Duodenal mucosa (tissue), 2 donors: ENCODE measurements at regions not wholly inside any gene's neighbourhood (a gene's known extent, or its start where the extent isn't known, plus 50 kb on each side); places are given as distances from the start of the nearest gene placed in this dataset.
"Not testable (repeated sequence)": the region's sequence is repeated elsewhere in the genome, so short reads cannot be mapped to it uniquely, and the experiment has no call there.

ENCODE experiments used
- H3K27ac ChIP-seq: one replicate; pipeline ENCODE4 v1.7.0; 2013; ENCODE audit warnings: low read depth, low read length
- H3K27me3 ChIP-seq, 2 donors: one replicate each; pipeline ENCODE4 v1.7.0; 2013; ENCODE audit warnings: low read length in 2 of 2, control low read depth in 1 of 2; ENCODE audit not compliant: insufficient read depth in 2 of 2, control insufficient read depth in 1 of 2
- H3K36me3 ChIP-seq, 2 donors: one replicate each; pipeline ENCODE4 v1.7.0; 2013; ENCODE audit warnings: low read length in 2 of 2, control low read depth in 1 of 2; ENCODE audit not compliant: insufficient read depth in 2 of 2, control insufficient read depth in 1 of 2
- H3K4me1 ChIP-seq, 2 donors: one replicate each; pipeline ENCODE4 v1.7.0; 2013; ENCODE audit warnings: low read length in 2 of 2, control low read depth in 1 of 2; ENCODE audit not compliant: insufficient read depth in 2 of 2, control insufficient read depth in 1 of 2
- H3K4me3 ChIP-seq, 2 donors: one replicate each; pipeline ENCODE4 v1.7.0; 2013; ENCODE audit warnings: low read length in 2 of 2, low read depth in 1 of 2
- H3K9ac ChIP-seq, 2 donors: one replicate each; pipeline ENCODE4 v1.7.0; 2013; ENCODE audit warnings: low read length in 2 of 2, low read depth in 1 of 2
- H3K9me3 ChIP-seq, 2 donors: one replicate each; pipeline ENCODE4 v1.7.0; 2013; ENCODE audit warnings: low read length in 2 of 2, control low read depth in 1 of 2; ENCODE audit not compliant: control insufficient read depth in 1 of 2

GRCh38 chr2:67320861-67321587, 76.1 kb upstream of the ETAA1 start:
- no peaks in the 10 kb centered on the region for H3K9me3 ChIP-seq
- no peak overlapping the region for H3K27ac ChIP-seq
- H3K4me3 ChIP-seq, result no peak overlapping the region
- no peaks in the 10 kb centered on the region for H3K4me1 ChIP-seq
- H3K9ac ChIP-seq, result no peak overlapping the region
- no peaks in the 10 kb centered on the region for H3K36me3 ChIP-seq
- no peaks in the 10 kb centered on the region for H3K27me3 ChIP-seq

- no peaks in the 10 kb centered on the region for H3K4me1 ChIP-seq
- no peaks in the 10 kb centered on the region for H3K36me3 ChIP-seq
- no peak overlapping the region for H3K9ac ChIP-seq
- no peak overlapping the region for H3K27ac ChIP-seq
- H3K27me3 ChIP-seq, result no peaks in the 10 kb centered on the region
- H3K9me3 ChIP-seq, result no peaks in the 10 kb centered on the region
- no peak overlapping the region for H3K4me3 ChIP-seq
Measured at GRCh38 chr2:67321588-67321903, 75.6 kb upstream of the ETAA1 start.

- Histone ChIP-seq H3K27ac (no peak overlapping the region), H3K9ac (no peak overlapping the region), H3K4me3 (no peak overlapping the region)
Measured at GRCh38 chr2:67322353-67323001, 74.7 kb upstream of the ETAA1 start.

GRCh38 chr2:67323209-67323991, 73.7 kb upstream of the ETAA1 start:
- Histone ChIP-seq H3K4me1 (no peaks in the 10 kb centered on the region), H3K36me3 (no peaks in the 10 kb centered on the region), H3K9ac (no peak overlapping the region), H3K9me3 (no peaks in the 10 kb centered on the region), H3K27me3 (no peaks in the 10 kb centered on the region), H3K27ac (no peak overlapping the region), H3K4me3 (no peak overlapping the region)

More at GRCh38 chr2:67322353-67323001, 74.7 kb upstream of the ETAA1 start:
- Histone ChIP-seq H3K4me1 (no peaks in the 10 kb centered on the region), H3K27me3 (no peaks in the 10 kb centered on the region), H3K9me3 (no peaks in the 10 kb centered on the region), H3K36me3 (no peaks in the 10 kb centered on the region)

GRCh38 chr2:67329513-67329912, 67.6 kb upstream of the ETAA1 start:
- H3K4me3 ChIP-seq, result no peak overlapping the region
- H3K9ac ChIP-seq, result no peak overlapping the region
- no peaks in the 10 kb centered on the region for H3K4me1 ChIP-seq
- H3K36me3 ChIP-seq, result no peaks in the 10 kb centered on the region
- H3K27me3 ChIP-seq, result no peaks in the 10 kb centered on the region
- H3K9me3 ChIP-seq, result no peaks in the 10 kb centered on the region
- no peak overlapping the region for H3K27ac ChIP-seq

- no peaks in the 10 kb centered on the region for H3K4me1 ChIP-seq
- H3K27me3 ChIP-seq, result no peaks in the 10 kb centered on the region
- no peak overlapping the region for H3K4me3 ChIP-seq
- no peak overlapping the region for H3K9ac ChIP-seq
- H3K36me3 ChIP-seq, result no peaks in the 10 kb centered on the region
- no peaks in the 10 kb centered on the region for H3K9me3 ChIP-seq
- no peak overlapping the region for H3K27ac ChIP-seq
Measured at GRCh38 chr2:67329951-67330350, 67.2 kb upstream of the ETAA1 start.

- not testable (repeated sequence) for H3K9me3 ChIP-seq, H3K27me3 ChIP-seq, H3K4me1 ChIP-seq, H3K9ac ChIP-seq, H3K27ac ChIP-seq, H3K36me3 ChIP-seq, H3K4me3 ChIP-seq
Measured at GRCh38 chr2:67331419-67332086, 65.6 kb upstream of the ETAA1 start.

GRCh38 chr2:67337903-67338302, 59.2 kb upstream of the ETAA1 start:
- H3K27me3 ChIP-seq, result no peaks in the 10 kb centered on the region
- H3K4me3 ChIP-seq, result no peak overlapping the region
- H3K9ac ChIP-seq, result no peak overlapping the region
- H3K36me3 ChIP-seq, result no peaks in the 10 kb centered on the region
- no peaks in the 10 kb centered on the region for H3K4me1 ChIP-seq
- H3K9me3 ChIP-seq, result no peaks in the 10 kb centered on the region
- H3K27ac ChIP-seq, result no peak overlapping the region

- Histone ChIP-seq H3K4me3 (no peak overlapping the region), H3K36me3 (no peaks in the 10 kb centered on the region), H3K4me1 (no peaks in the 10 kb centered on the region), H3K9ac (no peak overlapping the region), H3K9me3 (no peaks in the 10 kb centered on the region), H3K27ac (no peak overlapping the region), H3K27me3 (no peaks in the 10 kb centered on the region)
Measured at GRCh38 chr2:67338601-67339233, 58.4 kb upstream of the ETAA1 start.
